ENCODE measurements at regions not wholly inside any gene's neighbourhood (a gene's known extent, or its start where the extent isn't known, plus 50 kb on each side); places are given as distances from the start of the nearest gene placed in this dataset.

GRCh38 chr3:191137708-191138107 lies 61.3 kb upstream of the OSTN start:
- Histone ChIP-seq H2AK9ac (replicated peaks; ENCODE audit: low read depth, low read length, poor library complexity) (no peak overlapping the region), H4K8ac (ENCODE audit: low read depth in 2 of 2, low read length in 2 of 2) (no peak overlapping the region), H4K20me1 (ENCODE audit: insufficient read depth, low read length) (no peaks in the 10 kb centered on the region), H3K4ac (ENCODE audit: low read depth, low read length) (no peak overlapping the region), H2BK20ac (ENCODE audit: low read depth, low read length) (peak overlapping the region; percentile 66; the same call in 1 of the 2 replicates), H3K56ac (ENCODE audit: extremely low read depth, insufficient read depth, low read length) (no peak overlapping the region), H2AK5ac (ENCODE audit: low read depth, low read length) (no peak overlapping the region), H2BK15ac (ENCODE audit: low read depth, low read length) (no peak overlapping the region), H3K4me3 (ENCODE audit: insufficient read depth, low read depth, low read length) (no peak overlapping the region), H3K27ac (ENCODE audit: insufficient read depth, low read length) (no peak overlapping the region), H3K9me1 (ENCODE audit: insufficient read depth, low read length) (no peaks in the 10 kb centered on the region), H3K23ac (ENCODE audit: low read depth, low read length) (no peak overlapping the region), H3K36me3 (ENCODE audit: control insufficient read depth, insufficient read depth, low read length) (no peaks in the 10 kb centered on the region), H2AFZ (replicated peaks; ENCODE audit: low read length, poor library complexity) (no peak overlapping the region), H3K79me1 (ENCODE audit: low read depth in 1 of 2, low read length in 2 of 2) (no peaks in the 10 kb centered on the region), H3K4me2 (ENCODE audit: low read depth, low read length) (no peak overlapping the region), H3K4me1 (ENCODE audit: control insufficient read depth, insufficient read depth, low read length) (0 out of 2 replicates have a peak, but pooled peaks cover 2% of the 10 kb centered on the region), H4K5ac (ENCODE audit: low read depth, low read length) (peak overlapping the region; percentile 46; the same call in 1 of the 2 replicates), H2BK120ac (ENCODE audit: low read depth, low read length) (no peak overlapping the region), H2BK5ac (ENCODE audit: low read depth, low read length, poor library complexity, severe bottlenecking) (no peak overlapping the region), H3K14ac (replicated peaks; ENCODE audit: low read depth, low read length) (0 out of 2 replicates have a peak overlapping the region, but pooled peaks have one; percentile 72), H3K27me3 (ENCODE audit: control insufficient read depth, insufficient read depth, low read length) (no peaks in the 10 kb centered on the region), H3K18ac (ENCODE audit: low read depth, low read length) (peak overlapping the region; percentile 49; the same call in 1 of the 2 replicates), H4K91ac (ENCODE audit: insufficient read depth, low read depth, low read length) (no peak overlapping the region), H3K9me3 (ENCODE audit: control insufficient read depth, insufficient read depth, low read length) (no peaks in the 10 kb centered on the region), H3K9ac (ENCODE audit: low read depth, low read length) (no peak overlapping the region)
- ChIA-PET CTCF (no interaction called here), POLR2A (ENCODE audit: unreplicated experiment) (no interaction called here)
- in situ Hi-C loops (cut with MboI; ENCODE audit: low sequenced_read_pairs) (no loop called here), dilution Hi-C loops (cut with HindIII; ENCODE audit: low sequenced_read_pairs, unreplicated experiment) (no loop called here), intact Hi-C loops (cut with micrococcal nuclease) (loop anchor here (2.0 to 10.0 kb wide), 4 partner anchors 67 to 1305 kb away; partner anchors contain the start of gene CCDC50)
- no peak for TF ChIP-seq RAD21 (IDR thresholded peaks at IDR 0.05; ENCODE audit: low read length)
- TF ChIP-seq MAZ (IDR thresholded peaks at IDR 0.05; ENCODE audit: borderline replicate concordance, low read depth, low read length) = no peak
- TF ChIP-seq ELK1 (IDR thresholded peaks at IDR 0.05; ENCODE audit: borderline replicate concordance, low read depth, low read length) = no peak
- no peak for TF ChIP-seq RCOR1 (IDR thresholded peaks at IDR 0.05; ENCODE audit: insufficient replicate concordance, low read length)
- no peak for TF ChIP-seq CEBPB (IDR thresholded peaks at IDR 0.05; ENCODE audit: low read depth, low read length)
- TF ChIP-seq NFE2L2 (IDR thresholded peaks at IDR 0.05; ENCODE audit: low read depth, low read length) = no peak
- no peak for TF ChIP-seq CTCF (conservative IDR thresholded peaks at IDR 0.05; ENCODE audit: low read depth, low read length)
- TF ChIP-seq MXI1 (IDR thresholded peaks at IDR 0.05; ENCODE audit: borderline replicate concordance, low read depth, low read length) = no peak
- no peak for TF ChIP-seq SMC3 (IDR thresholded peaks at IDR 0.05; ENCODE audit: low read depth, low read length)
- TF ChIP-seq FOS (IDR thresholded peaks at IDR 0.05; ENCODE audit: low read depth, low read length) = no peak
- TF ChIP-seq BHLHE40 (IDR thresholded peaks at IDR 0.05; ENCODE audit: low read depth, low read length) = no peak
- no peak for TF ChIP-seq MAFK (IDR thresholded peaks at IDR 0.05; ENCODE audit: low read depth, low read length)
- TF ChIP-seq POLR2A (IDR thresholded peaks at IDR 0.05; ENCODE audit: low read depth, low read length) = no peak
- TF ChIP-seq CHD1 (IDR thresholded peaks at IDR 0.05; ENCODE audit: low read depth, low read length) = no peak
- TF ChIP-seq, protein P1, sequence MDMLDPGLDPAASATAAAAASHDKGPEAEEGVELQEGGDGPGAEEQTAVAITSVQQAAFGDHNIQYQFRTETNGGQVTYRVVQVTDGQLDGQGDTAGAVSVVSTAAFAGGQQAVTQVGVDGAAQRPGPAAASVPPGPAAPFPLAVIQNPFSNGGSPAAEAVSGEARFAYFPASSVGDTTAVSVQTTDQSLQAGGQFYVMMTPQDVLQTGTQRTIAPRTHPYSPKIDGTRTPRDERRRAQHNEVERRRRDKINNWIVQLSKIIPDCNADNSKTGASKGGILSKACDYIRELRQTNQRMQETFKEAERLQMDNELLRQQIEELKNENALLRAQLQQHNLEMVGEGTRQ (IDR thresholded peaks at IDR 0.05; ENCODE audit: low read depth, low read length) = no peak
- no peak for TF ChIP-seq RFX5 (IDR thresholded peaks at IDR 0.05; ENCODE audit: low read depth, low read length)
- no peak for ATAC-seq (ENCODE audit: low read depth)
- WGBS, 2 experiments (ENCODE audit: extremely low coverage in 2 of 2, insufficient read length in 1 of 2) = no CpG with 5 or more reads among the region's 1 CpG
- DNase-seq = no peak
- BruUV-seq (replicated peaks) = no TSS peak

Data from IMR-90 (cell line).